OCI-LY3 (cell line): ENCODE measurements at regions not wholly inside any gene's neighbourhood (a gene's known extent, or its start where the extent isn't known, plus 50 kb on each side); places are given as distances from the start of the nearest gene placed in this dataset.

Experiments used
- CTCF ChIP-seq: fragments of 200-600, 300-600 bp; sonication (generic); IDR thresholded peaks from 2 replicates; pipeline ENCODE4 v1.5.1; 2014; ENCODE audit warnings: antibody characterized with exemption, low read length, low read depth
- EZH2phosphoT487 ChIP-seq: fragments of 200-600 bp; shearing (Covaris generic); IDR thresholded peaks from 2 replicates; pipeline ENCODE4 v1.6.1; 2018; ENCODE audit warnings: antibody characterized with exemption, mixed run types, low read depth

DNA sequence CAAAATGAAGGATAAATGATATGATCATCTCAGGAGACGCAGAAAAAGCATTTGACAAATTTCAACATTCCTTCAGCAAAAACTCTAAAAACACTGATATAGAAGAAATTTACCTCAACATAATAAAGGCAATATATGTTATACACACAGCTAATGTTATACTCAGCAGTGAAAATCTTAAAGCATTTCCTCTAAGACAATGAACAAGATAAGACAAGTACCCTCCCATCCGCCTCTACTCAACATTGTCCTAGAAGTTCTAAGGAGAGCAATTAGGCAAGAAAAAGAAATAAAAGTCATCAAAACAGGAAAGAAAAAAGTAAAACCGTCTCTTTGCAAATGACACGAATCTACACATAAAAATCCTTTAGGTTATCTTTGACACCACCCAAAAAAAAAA lies 1432.8 kb downstream of the CDH11 start:
- no peak for TF ChIP-seq CTCF
- no peak for TF ChIP-seq EZH2phosphoT487
